GM18870 (cell line): ENCODE measurements at regions not wholly inside any gene's neighbourhood (a gene's known extent, or its start where the extent isn't known, plus 50 kb on each side); places are given as distances from the start of the nearest gene placed in this dataset.
A peak's percentile ranks its signal among the peaks of the same experiment; 100 is the strongest.

ENCODE experiments used
- ATAC-seq: cut with Tn5 transposase; IDR thresholded peaks from one replicate; pipeline ENCODE4 v1.9.1; 2021; ENCODE audit warnings: moderate library complexity; ENCODE audit not compliant: unreplicated experiment

DNA sequence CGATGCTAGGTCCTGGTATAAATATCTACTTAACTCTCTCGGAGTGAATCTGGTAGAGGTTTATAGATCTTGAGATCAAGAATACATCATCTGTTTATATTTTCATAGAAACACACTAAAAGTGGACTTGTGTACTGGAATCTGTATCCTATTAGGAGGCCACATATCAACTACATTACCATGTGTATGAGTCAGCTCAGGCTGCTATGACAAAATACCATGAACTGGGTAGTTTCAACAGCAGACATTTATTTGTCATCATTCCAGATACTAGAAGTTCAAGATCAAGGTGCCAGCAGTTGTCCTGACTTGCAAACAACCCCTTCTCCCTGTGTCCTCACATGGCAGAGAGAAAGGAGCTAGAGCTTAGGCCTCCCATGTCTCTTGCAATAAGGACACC, 113.9 kb upstream of the PFKP start:
- ATAC-seq: no peak

DNA sequence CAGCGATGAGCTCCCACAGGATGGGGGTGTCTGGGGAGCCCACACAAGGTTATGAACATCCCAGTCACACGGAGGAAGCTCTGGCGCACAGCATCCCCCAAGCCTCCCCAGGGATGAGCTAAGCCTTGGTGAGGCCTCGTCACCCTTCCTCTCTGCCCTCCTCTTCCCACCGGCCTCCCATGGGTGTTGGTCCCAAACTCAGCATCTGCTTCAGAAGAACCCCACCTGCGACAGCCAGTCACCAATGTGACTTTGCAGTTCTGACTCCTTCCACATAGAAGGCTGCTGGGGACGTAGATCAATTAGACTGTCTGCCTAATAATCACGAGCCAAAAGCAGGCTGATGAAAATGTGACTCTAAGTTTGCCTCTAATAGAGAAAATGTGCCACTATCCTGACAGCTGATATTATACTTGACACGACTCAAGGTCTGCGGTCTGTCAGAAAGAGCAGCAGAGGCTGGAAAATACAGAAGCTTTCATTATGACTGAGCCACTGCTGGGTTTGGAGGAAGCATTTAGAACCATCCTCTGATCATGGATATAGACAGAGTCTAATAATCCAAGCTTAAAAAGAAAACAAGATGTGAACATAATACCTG, 116.0 kb upstream of the PFKP start:
- no peak for ATAC-seq

DNA sequence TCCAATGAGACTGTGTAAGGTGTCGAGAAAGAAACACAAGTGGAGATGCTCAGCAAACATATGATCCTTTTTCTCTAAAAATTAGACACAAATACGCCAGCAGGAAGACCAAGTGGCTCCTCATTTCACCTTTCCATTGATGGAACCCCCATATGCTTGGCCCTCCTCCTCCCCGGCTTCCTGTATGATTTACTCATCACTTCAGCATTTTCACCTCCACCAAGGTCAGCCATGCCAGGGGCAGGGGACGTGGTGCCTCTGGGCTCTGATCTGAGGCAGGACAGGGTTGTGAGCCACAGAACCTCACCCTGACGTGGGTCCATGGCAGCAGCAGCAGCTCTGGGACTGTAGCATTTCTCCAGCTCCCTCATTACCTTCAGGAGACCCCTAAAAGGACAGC, 116.8 kb upstream of the PFKP start:
- ATAC-seq: no peak

DNA sequence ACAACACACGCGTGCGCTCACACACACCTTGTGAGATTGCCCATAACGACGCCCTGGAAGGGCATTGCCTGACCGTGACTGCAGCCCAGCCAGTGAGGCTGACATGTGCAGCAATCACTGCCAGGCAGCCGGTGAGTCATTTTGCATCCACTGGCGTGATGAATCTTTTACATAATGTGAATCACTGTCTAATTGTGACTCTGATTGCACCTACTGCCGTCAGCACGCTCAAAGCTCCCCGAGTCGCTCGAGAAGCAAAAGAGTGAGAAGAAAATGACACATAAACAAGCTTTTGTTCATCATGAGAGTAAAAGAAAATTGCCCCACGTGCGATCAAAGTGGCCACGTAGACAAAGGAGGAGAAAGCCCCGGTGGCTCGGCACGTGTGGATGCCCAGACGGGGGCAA, 117.4 kb upstream of the PFKP start:
- peak; percentile 50 for ATAC-seq

DNA sequence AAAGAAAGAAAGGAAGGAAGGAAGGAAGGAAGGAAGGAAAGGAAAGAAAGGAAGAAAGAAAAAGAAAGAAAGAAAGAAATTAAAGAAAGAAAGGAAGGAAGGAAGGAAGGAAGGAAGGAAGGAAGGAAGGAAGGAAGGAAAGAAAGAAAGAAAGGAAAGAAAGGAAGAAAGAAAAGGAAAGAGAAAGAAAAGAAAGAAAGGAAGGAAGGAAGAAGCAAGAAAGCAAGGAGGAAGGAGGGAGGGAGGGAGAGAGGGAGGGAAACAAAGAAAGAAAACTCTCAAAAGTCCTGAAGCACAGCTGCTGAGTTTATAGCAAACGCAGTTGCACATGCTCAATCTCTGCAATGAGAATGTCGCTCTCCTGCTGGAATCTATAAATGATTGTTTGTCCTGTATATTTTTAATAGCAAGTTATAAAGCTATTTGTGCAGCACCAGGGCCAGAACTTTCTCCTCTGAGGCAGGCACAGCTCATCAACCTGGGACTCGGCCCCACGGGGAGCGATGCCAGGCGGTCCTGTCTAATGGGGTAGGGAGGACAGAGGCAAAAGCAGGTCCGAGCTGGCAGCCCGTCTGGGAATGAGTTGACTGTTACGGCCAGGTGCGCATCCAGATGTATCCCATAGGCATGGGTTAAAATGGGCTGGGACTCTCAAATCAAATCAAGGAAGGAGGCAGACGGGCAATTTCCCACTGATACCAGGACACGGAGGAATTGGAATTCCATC, 118.0 kb upstream of the PFKP start:
- ATAC-seq: no peak

DNA sequence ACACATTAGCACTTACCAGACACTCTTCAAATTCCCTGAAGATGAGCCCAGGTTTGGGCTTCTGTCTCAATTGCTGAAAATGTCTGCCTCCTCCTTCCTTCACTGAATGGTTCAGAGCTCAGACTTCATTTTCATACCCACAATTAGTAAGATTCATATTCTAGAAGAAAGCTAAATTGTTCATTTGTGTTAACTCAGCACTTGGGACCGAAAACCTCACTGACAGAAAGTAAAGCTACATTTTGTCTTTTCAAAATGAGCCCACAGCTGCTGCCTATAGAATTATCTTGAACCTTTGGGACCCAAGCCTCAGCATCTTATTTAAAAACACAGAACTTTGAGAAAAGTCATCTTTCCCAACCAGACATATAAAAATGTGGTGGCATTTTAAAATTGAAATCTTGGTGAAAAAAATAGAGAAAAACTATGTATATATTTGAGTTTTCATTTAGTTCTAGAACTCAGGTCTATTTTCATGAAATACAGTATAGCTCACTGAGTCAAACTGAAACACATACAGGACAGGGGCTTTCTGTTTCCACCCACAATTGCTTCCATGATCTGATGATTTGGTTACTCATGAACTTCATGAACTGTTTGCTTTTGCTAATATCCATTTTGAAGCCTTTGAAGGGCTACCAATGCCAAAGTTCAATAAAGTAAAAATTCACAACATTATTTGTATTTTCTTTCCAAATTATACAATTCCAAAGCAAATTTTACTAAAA, 119.1 kb upstream of the PFKP start:
- ATAC-seq: peak; percentile 82

DNA sequence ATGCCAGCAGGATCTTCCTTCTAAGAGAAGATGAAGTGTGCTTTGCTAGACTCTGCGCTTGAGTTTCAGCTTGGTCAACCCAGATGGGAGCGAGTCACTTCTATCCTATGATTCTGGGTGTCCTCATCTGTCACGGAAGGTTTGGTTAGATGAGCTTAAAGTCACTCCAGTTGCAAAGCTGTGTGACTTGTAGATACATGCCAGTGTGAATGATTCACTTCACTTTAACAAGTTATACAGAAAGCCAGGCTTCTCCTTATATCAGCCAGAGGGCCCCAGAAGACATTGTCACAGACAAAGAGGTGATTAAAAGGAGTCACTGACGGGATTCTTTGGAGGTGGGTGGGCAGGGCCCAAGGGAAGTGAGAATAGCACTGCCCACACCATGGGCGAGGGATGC, 122.6 kb upstream of the PFKP start:
- no peak for ATAC-seq

DNA sequence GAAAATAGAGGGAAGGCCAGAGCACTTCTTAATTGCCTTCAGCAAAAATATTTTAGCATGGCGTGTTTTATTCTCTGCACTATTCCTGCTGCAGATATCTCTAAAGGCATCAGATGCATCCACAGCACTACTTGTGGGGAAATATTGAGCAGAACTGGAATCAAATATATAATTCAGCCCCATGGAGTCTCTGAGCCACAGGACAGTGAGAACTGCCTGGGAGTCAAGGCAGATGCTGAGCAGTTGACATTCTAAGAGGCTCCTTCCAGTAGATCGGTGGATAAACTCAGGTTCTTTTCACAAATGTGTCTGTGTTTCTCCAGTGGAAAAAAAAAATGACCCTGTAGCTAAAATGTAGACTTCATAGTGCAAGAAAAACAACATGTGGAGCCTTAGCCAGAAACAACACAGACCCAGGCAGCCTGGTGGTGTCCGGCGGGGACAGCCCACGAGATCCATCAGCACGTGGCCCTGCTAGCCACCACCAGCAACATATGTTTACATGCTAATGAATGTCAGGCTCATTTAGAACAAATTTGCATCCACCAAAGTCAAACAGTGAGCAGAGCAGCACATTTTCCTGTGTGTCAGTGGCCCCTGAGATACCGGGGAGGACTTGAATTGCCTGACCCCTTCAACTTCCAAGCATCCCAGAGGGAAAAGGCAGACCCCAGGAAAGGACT, 123.3 kb upstream of the PFKP start:
- no peak for ATAC-seq

DNA sequence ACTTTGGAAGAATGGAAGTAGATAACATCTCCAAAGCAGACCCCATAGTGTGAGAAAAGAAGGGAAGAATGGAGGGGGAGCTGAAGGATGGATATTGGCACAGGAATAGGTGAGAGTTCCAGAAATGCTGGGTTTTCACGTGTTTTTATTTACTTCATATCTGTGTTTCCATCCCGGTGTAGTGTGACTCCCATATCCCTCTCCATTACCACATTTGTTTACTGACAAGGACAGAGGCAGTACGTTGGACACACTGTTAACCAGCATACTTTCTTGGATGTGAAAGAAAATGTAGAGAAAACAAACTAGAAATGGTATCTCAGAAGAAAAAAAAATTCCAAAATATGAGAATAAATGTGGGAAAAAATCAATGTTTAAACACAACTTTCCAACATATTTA, 124.4 kb upstream of the PFKP start:
- no peak for ATAC-seq

DNA sequence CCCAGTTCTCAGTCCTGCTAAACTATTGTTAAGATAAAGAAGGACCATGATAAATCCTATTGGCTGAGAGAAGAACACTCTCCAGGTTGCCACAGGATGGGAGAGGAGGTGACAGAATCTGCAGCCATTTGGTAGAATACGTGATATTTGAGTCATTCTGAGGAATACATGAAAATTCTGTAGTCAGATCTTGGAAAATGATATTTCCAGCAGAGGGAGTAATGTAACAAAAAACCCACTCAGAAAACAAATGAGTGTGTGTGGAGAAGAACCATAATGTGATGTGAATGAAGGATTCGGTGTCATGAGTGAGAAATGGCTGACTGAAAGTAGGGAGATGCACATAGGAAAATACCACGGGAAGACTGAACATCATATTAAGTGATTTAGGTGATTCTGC, 128.5 kb upstream of the PFKP start:
- no peak for ATAC-seq

DNA sequence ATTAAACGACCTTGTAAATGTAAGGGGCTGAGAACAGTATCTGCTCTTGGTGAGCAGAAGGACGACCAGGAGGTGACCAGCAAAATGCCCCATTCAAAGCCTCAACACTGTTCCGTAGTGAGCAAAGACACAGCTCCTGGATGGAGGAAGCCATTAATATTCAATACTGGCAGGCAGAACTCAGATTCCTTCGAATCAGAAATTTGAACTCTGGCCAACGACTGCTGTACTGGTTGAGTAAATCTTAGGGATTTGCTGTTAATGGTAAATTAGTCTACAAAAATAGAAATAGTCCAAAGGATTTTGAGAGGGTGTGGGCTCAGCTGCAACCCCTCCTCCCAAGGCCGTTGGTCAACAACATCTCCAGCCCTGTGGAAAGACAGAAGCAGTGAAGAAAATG, 130.5 kb upstream of the PFKP start:
- ATAC-seq: no peak

DNA sequence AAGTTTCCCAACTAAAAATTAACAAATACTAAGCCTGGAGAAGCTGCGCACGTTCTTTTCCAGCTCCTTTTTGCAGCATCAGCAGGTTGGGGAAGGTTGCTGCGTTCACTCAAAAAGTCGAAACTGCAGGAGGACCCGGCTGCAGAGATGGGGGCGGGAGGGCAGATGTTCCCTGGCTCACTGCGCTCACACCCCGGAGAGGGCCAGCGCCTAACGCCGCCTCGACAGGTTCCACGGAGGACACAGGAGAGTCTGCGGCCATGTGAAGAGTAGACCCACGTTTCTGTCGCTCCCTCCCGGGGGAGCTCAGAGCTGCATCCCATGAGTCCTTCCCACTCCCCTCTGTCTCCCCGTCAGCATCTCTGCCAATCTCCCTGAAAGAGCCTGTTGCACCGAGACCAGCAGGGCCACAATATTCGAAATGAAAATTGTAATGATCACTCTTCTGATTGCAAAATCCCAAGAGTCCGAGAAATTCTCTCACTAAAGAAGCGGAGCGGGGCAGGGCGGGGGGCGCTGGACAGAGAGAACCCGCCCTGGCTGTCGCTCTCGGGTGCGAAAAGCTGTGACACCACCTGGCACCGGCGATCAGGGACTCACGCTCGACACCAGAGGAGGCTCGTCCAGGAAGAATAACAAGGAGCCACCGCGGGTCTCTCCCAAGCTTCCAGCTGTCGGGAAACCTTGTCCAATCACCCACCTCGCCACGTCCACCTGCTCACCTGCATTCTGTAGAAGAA, 131.5 kb upstream of the PFKP start:
- no peak for ATAC-seq

DNA sequence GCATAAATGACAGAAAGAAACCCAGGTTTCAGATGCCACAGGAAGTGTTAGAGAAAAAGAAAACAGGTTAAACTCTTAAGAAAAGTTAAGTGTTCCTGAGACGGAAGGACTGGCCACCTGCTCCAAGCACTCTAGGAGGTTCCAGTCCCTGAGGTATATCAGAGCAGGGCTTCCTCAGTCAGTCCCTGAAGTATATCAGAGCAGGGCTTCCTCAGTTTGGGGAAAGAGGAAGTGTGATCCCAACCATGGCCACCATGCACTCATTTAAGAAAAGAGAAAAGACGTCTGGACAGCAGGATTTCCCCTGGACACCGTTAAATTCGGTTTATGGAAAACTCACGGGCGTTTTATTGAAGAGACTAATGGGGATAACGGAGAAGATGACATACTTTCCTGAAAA, 133.4 kb upstream of the PFKP start:
- no peak for ATAC-seq

DNA sequence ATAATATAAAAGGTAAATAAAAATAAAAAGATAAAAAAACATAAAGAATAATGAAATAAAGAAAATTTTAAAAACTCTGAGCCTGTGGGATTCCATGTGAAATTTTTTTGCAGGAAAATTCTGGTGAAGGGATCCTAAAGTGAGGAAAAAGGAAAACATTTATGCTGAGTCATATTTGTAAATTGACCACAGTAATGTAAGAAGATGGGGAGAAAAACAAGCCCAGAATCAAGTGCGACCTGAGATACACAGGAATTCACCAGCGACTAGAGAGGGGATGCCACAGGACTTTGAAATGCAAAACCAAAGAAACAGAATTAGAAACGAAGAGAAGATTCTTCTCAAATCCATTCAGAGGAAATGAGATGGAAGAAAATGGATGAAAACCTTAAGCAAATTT, 133.8 kb upstream of the PFKP start:
- no peak for ATAC-seq

DNA sequence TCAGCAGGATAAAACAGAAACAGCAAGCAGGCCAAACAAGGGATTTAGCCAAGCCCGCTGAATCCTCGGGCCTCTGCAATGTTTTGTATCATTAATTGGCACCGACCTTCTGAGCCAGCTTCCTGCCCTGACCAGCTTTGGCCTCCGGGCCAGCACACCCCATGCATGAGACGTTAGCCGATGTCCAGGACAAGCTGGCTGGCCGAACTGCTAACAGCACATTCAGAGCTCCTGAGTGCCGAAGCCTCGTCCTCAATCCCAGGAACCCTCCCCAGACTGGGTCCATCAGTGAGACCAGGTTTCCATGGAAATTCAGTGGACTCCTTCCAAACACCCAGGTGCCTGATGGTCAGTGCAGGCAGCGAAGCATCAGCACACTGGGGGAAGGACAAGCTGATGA, 134.3 kb upstream of the PFKP start:
- no peak for ATAC-seq

DNA sequence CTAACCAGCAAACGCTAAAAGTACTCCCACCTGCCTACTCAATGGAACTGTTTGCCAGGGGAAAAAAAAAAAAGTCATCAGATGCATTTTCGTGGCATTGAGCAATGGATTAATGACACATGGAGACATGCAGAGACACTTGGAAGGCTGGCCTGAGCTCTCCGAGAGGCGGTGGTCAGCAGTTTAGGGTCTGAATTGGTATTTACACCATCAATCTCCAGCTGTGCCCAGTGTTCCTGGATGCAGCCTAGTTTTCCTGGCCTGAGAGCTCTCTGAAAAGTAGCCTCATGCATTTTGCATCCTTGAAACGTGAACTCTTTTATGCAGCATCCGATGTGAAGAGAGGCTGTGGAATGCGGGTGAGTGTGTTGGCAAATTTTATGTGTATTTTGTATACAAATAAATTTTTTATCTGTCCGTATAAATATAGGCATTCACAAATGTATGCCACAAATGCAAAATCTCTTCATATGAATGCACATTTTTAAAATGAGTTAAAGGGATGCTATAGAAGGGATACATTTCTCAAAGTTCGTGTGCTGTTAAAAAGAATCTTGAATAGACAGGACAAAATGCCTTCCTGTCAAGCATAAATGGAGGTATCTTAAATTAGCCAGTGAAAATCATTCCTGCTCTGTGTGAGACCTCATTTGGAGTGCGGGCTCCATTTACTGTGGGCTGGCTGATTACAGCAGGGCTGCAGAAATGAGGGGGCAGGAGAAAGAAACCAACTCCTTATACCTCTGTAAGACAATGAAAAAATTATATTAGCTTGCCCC, 137.7 kb upstream of the PFKP start:
- no peak for ATAC-seq

DNA sequence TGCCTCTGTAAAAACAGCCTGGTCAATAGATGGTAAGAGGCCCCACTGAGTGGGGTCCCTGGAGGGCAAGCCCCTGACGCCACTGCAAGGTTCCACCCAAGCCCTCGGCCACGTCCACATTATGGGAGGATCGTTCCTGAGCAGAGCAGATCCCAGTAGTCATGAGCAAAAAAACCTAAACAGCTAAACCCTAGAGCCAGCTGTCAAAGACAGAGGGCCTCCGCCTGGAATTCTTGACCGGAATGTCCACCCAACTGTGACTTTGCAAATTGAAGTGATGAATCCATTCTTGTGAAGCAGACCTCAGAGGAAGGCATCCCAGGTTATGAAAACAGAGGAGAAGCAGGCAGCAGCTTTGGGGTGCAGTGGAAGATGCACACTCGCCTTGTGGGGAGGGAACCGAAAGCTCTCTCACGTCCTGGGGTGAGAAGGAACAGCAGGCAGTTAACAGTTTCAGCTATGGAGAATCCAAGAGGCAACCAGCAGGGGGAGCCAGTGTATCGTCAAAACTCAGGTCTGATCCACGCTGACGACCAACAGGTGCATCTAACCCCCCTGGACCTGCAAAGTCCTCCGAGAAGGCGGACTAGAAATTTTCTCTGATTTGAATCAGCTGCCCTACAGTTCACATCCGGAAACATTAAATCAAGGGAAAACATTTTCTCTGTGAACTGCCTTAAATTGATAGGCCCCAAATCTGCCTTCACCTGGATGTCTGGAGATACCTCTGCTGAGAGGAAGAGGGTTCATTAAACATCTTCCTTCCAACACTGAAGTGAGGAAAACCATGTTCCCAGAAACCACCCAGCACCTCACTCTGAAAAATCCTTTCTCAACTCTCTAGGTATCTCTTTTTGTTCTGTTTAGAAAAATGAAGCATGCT, 139.1 kb upstream of the PFKP start:
- peak; percentile 93 for ATAC-seq

DNA sequence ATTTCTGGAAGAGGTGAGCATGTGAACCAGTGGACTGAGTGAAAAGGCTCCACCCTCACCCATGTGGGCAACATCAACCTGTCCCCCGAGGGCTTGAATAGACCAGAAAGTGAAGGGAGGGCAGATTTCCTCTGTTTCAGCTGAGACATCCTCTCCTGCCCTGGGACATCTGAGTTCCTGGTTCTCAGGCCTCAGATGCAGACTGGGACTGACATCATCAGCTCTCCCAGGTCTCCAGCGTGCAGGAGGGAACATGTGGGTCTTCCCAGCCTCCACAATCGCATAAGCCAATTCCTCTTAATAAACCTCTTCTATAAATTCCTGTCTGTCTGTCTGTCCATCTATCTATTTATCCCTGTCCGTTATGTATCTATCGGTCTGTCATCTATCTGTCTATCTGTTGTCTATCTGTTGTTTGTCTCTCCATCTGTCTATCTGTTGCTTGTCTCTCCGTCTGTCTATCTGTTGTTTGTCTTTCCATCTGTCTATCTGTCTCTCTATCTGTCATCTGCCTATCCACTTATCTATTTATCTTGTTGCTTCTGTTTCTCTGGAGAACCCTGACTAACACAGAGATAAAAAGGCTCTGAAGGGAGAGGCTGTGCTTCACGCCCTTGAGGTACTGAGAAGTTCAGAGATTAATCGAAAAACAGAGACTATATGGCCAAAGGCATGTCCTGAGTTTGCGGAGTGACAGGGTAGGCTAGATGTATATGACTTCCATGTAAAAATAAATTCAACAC, 140.3 kb upstream of the PFKP start:
- ATAC-seq: no peak

DNA sequence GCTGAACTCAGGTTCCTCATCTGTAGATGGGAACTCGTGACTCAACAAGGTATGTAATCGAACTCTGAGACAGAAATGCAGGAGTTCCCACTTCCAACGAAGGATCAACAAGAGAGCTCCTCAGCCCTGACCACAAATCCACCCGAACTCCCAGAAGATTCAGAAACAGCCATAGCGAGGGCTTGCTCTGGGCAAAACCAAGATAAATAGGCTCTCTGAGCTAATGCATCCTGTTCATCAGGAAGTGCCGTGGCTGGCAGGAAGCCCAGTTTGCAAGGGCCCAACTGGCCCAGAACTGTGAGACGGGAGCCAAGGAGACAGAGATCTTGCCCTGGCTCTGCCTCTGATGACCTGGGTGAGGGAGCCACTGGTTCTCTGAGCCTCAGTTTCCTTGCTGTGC, 141.7 kb upstream of the PFKP start:
- ATAC-seq: no peak
